AG09309 (cell line): ENCODE measurements at regions not wholly inside any gene's neighbourhood (a gene's known extent, or its start where the extent isn't known, plus 50 kb on each side); places are given as distances from the start of the nearest gene placed in this dataset.

Experiments used
- DNase-seq: peaks from one replicate; pipeline ENCODE4 v3.0.0-alpha.2; 2010; ENCODE audit warnings: low read depth
- H3K4me3 ChIP-seq: 2 replicates; pipeline ENCODE4 v1.5.1; 2011; ENCODE audit warnings: mild to moderate bottlenecking, low read depth, low read length, moderate library complexity; ENCODE audit not compliant: control insufficient read depth
- CTCF ChIP-seq: IDR thresholded peaks from 2 replicates; pipeline ENCODE4 v1.5.1; 2011; ENCODE audit warnings: mild to moderate bottlenecking, low read depth, low read length, inconsistent platforms; ENCODE audit not compliant: insufficient read depth, control insufficient read depth; ENCODE audit errors: missing control alignments

- no peak for DNase-seq
- H3K4me3 ChIP-seq, result no peak overlapping the region
- no peak for TF ChIP-seq CTCF
Measured at GRCh38 chr6:84876723-84877514, 112.5 kb upstream of the TBX18 start.

GRCh38 chr6:84872996-84873723 lies 108.8 kb upstream of the TBX18 start:
- TF ChIP-seq CTCF, result no peak
- no peak overlapping the region for H3K4me3 ChIP-seq
- no peak for DNase-seq

- no peak overlapping the region for H3K4me3 ChIP-seq
- no peak for DNase-seq
- TF ChIP-seq CTCF, result no peak
Measured at GRCh38 chr6:84871925-84872324, 107.5 kb upstream of the TBX18 start.

GRCh38 chr6:84870672-84871071 lies 106.3 kb upstream of the TBX18 start:
- H3K4me3 ChIP-seq, result no peak overlapping the region
- DNase-seq, result no peak
- TF ChIP-seq CTCF, result no peak

GRCh38 chr6:84868149-84868548 lies 103.8 kb upstream of the TBX18 start:
- no peak overlapping the region for H3K4me3 ChIP-seq
- DNase-seq, result no peak
- no peak for TF ChIP-seq CTCF

- no peak overlapping the region for H3K4me3 ChIP-seq
- DNase-seq, result peak; percentile 63
- no peak for TF ChIP-seq CTCF
Measured at GRCh38 chr6:84867521-84867920, 103.1 kb upstream of the TBX18 start.
